ENCODE measurements at regions not wholly inside any gene's neighbourhood (a gene's known extent, or its start where the extent isn't known, plus 50 kb on each side); places are given as distances from the start of the nearest gene placed in this dataset.

- no peaks in the 10 kb centered on the region for H3K36me3 Mint-ChIP-seq (ENCODE audit: low read depth)
- DNase-seq, result no peak
- CTCF ChIA-PET, result no interaction called here
These were observed 82.0 kb upstream of the DMRT1 start for GRCh38 chr9:759541-759940.

GRCh38 chr9:759983-760736, 81.3 kb upstream of the DMRT1 start:
- Mint-ChIP-seq H3K36me3 (ENCODE audit: low read depth) (no peaks in the 10 kb centered on the region), H3K27ac (no peak overlapping the region), H3K9me3 (no peaks in the 10 kb centered on the region), H3K27me3 (peaks cover 9% of the 10 kb centered on the region), H3K4me3 (no peak overlapping the region), H3K4me1 (ENCODE audit: low read depth) (no peaks in the 10 kb centered on the region)
- Histone ChIP-seq H3K27me3 (ENCODE audit: control insufficient read depth in 1 of 2, insufficient read depth in 2 of 2, low read length in 2 of 2) (peaks cover 0 to under 1% of the 10 kb centered on the region in 2 experiments), H3K36me3 (ENCODE audit: insufficient read depth, low read length) (no peaks in the 10 kb centered on the region), H3K9me3 (ENCODE audit: control insufficient read depth in 1 of 2, insufficient read depth in 1 of 2, low read length in 2 of 2) (no peaks in the 10 kb centered on the region), H3K4me1 (ENCODE audit: insufficient read depth, low read length) (no peaks in the 10 kb centered on the region), H3K27ac (ENCODE audit: low read depth in 1 of 2, low read length in 2 of 2) (no peak overlapping the region), H3K4me3 (ENCODE audit: low read length) (no peak overlapping the region)
- CTCF ChIA-PET, result no interaction called here
- no peak for TF ChIP-seq CTCF (IDR thresholded peaks at IDR 0.05)
- POLR2A ChIA-PET, result no interaction called here
- no peak for ATAC-seq (ENCODE audit: poor library complexity)
- DNase-seq, result no peak
- intact Hi-C loops (cut with DNase I, micrococcal nuclease), result no loop called here

More at GRCh38 chr9:759541-759940, 82.0 kb upstream of the DMRT1 start:
- intact Hi-C loops (cut with DNase I, micrococcal nuclease), result no loop called here
- Mint-ChIP-seq H3K9me3 (no peaks in the 10 kb centered on the region), H3K4me3 (no peak overlapping the region), H3K27ac (no peak overlapping the region), H3K4me1 (ENCODE audit: low read depth) (no peaks in the 10 kb centered on the region), H3K27me3 (peaks cover 6% of the 10 kb centered on the region)
- Histone ChIP-seq H3K4me1 (ENCODE audit: insufficient read depth, low read length) (no peaks in the 10 kb centered on the region), H3K36me3 (ENCODE audit: insufficient read depth, low read length) (no peaks in the 10 kb centered on the region), H3K27me3 (ENCODE audit: control insufficient read depth in 1 of 2, insufficient read depth in 2 of 2, low read length in 2 of 2) (no peaks in the 10 kb centered on the region), H3K9me3 (ENCODE audit: control insufficient read depth in 1 of 2, insufficient read depth in 1 of 2, low read length in 2 of 2) (no peaks in the 10 kb centered on the region), H3K4me3 (ENCODE audit: low read length) (no peak overlapping the region), H3K27ac (ENCODE audit: low read depth in 1 of 2, low read length in 2 of 2) (no peak overlapping the region)
- POLR2A ChIA-PET, result no interaction called here
- TF ChIP-seq CTCF (IDR thresholded peaks at IDR 0.05), result no peak
- no peak for ATAC-seq (ENCODE audit: poor library complexity)

- Histone ChIP-seq H3K27ac (ENCODE audit: low read depth in 1 of 2, low read length in 2 of 2) (no peak overlapping the region), H3K4me1 (ENCODE audit: insufficient read depth, low read length) (no peaks in the 10 kb centered on the region), H3K4me3 (ENCODE audit: low read length) (no peak overlapping the region), H3K9me3 (ENCODE audit: control insufficient read depth in 1 of 2, insufficient read depth in 1 of 2, low read length in 2 of 2) (no peaks in the 10 kb centered on the region), H3K36me3 (ENCODE audit: insufficient read depth, low read length) (no peaks in the 10 kb centered on the region), H3K27me3 (ENCODE audit: control insufficient read depth in 1 of 2, insufficient read depth in 2 of 2, low read length in 2 of 2) (peaks cover 0 to 5% of the 10 kb centered on the region in 2 experiments)
- intact Hi-C loops (cut with DNase I, micrococcal nuclease), result no loop called here
- H3K4me1 Mint-ChIP-seq (ENCODE audit: low read depth), result no peaks in the 10 kb centered on the region
- DNase-seq (no peak), ATAC-seq (ENCODE audit: poor library complexity) (no peak)
- peaks cover 13% of the 10 kb centered on the region for H3K27me3 Mint-ChIP-seq
- CTCF ChIA-PET, result no interaction called here
- POLR2A ChIA-PET, result no interaction called here
- H3K9me3 Mint-ChIP-seq, result no peaks in the 10 kb centered on the region
- H3K4me3 Mint-ChIP-seq, result no peak overlapping the region
- TF ChIP-seq CTCF (IDR thresholded peaks at IDR 0.05), result no peak
- no peak overlapping the region for H3K27ac Mint-ChIP-seq
- H3K36me3 Mint-ChIP-seq (ENCODE audit: low read depth), result no peaks in the 10 kb centered on the region
These were observed 80.2 kb upstream of the DMRT1 start for GRCh38 chr9:761176-761792.
